HG03175 (cell line): ENCODE measurements at regions not wholly inside any gene's neighbourhood (a gene's known extent, or its start where the extent isn't known, plus 50 kb on each side); places are given as distances from the start of the nearest gene placed in this dataset.
"Not testable (repeated sequence)": the region's sequence is repeated elsewhere in the genome, so short reads cannot be mapped to it uniquely, and the experiment has no call there.

Experiments
- ATAC-seq: cut with Tn5 transposase; IDR thresholded peaks from one replicate; pipeline ENCODE4 v1.9.1; 2021; ENCODE audit warnings: mild to moderate bottlenecking, moderate library complexity; ENCODE audit not compliant: unreplicated experiment

DNA sequence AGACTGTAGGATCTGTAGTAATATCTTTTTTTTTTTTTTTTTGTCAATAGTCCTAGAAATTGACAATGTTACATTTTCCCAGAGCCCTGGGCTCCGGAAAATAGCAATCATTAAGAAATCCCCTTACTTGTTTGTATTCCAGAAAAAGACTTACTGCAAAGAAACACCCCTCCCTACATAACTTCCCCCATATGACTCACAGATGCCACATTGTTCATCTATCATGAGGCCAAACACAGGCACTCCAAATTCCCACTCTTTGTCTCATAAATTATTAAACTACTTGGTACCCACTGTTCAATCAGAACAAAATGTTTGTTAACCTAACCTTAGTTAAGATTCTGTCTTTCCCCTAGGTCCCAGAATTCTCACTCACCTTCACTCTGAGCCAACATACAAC lies 53.5 kb downstream of the TEX51 start:
- no peak for ATAC-seq

- no peak for ATAC-seq
These were observed 54.8 kb downstream of the TEX51 start for GRCh38 chr2:126953483-126953882.

DNA sequence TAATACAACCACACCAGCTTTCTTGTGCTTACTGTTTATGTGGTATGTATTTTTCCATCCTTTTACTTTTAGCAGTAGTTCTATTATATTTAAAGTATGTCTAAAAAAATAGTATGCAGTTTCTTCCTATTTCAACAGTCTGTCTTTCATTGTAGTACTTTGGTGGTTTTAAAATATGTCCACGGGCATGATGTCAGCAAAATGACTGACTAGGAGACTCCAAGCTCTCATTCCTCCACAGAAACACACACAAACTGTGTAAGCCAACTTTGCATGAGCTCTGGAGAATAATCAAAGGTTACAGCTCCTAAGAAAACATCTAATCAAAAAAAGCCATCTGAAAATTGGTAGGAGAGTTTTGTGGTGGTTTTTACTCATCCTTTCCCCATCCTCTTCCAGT lies 56.1 kb downstream of the TEX51 start:
- ATAC-seq, result no peak

- not testable (repeated sequence) for ATAC-seq
These were observed 58.1 kb downstream of the TEX51 start for GRCh38 chr2:126956773-126957172.

DNA sequence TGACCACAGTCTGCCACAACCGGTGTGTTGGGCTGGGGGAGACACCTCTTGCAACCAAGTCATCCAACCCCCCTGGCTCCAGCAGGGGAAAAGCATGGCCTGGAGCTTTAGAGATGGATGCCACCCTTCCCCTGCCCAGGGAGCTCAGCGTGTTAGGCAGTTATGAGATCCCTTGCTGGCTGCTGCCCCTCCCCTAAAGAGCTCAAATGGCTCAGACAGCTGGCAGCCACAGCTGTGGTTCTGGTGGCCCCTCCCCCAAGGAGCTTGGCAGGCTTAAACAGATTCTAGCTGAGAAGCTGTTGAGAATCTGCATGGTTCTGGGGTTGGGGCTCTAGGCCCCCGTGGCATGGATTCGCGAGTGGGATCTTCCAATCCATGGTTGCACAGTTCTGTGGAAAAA lies 64.7 kb downstream of the TEX51 start:
- ATAC-seq, result no peak

DNA sequence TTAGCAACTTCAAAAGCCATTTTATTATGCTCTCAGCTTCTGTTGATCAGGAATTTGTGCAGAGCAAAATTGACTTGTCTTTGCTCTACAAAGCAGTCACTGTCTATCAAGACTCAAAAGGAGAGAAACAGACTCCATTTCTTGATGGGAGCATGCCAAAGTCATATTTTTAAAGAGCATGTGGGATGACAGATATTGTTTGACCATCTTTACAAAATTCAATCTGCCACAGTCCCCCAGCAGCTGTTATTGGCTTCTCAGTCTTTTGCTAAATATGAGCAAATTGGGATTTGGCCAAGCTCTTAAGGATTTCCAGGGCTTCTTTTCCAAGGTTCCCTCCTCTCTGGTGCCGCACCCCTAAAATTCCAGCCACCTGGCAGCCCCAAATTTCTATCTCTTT lies 67.9 kb downstream of the TEX51 start:
- ATAC-seq, result no peak

GRCh38 chr2:126970583-126970982 lies 71.9 kb downstream of the TEX51 start:
- no peak for ATAC-seq

DNA sequence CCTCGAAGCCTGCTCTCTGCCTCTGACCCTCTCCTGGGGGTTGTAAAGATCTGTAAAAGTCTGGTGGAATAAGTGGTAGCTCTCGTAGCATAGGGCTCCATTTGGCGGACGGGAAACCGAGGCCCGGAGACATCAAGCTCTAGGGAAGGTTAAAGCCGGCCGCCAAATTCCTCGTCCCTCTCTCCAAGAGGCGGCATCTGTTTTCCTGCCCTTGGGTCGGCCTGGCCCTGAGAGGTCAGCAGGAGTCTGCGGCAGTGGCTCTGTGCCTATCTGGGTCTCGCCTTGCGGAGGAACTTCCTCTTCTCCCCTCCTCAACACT lies 72.4 kb downstream of the TEX51 start:
- ATAC-seq, result no peak

DNA sequence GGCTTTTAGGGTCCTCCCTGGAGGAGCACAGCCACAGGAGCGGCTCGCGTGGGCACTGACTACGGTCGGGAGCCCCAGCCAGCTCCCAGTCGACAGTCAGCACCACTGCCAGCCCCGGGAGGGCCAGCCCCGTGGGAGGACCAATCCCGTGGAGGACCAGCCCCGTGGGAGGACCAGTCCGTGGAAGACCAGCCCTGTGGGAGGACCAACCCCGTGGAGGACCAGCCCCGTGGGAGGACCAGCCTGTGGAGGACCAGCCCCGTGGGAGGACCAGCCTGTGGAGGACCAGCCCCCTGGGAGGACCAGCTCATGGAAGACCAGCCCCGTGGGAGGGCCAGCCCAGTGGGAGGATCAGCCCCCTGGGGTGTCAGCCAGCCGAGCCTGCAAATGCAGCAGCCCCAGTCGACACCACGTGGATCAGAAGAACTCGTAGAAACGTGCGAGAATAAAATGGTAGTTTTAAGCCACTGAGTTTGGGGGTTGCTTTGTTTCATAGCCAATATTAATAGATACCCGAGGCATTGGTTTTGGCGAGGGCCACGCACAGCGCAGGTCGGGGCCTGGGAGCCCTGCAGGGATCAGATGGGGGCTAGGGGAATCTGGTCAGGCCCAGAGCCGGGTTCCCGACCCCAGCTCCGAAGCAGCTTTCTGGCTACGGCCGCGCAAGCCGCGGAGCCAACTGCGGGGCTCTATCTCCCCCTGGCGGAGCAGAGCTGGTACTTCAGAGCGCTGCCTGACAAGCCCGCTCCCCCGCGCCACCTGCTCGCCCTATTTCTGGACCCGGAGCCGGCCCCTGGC lies 73.0 kb downstream of the TEX51 start:
- peak; percentile 92 for ATAC-seq

GRCh38 chr2:126972279-126972626 lies 73.6 kb downstream of the TEX51 start:
- ATAC-seq, result no peak

GRCh38 chr2:126973745-126974144 lies 75.1 kb downstream of the TEX51 start:
- no peak for ATAC-seq

DNA sequence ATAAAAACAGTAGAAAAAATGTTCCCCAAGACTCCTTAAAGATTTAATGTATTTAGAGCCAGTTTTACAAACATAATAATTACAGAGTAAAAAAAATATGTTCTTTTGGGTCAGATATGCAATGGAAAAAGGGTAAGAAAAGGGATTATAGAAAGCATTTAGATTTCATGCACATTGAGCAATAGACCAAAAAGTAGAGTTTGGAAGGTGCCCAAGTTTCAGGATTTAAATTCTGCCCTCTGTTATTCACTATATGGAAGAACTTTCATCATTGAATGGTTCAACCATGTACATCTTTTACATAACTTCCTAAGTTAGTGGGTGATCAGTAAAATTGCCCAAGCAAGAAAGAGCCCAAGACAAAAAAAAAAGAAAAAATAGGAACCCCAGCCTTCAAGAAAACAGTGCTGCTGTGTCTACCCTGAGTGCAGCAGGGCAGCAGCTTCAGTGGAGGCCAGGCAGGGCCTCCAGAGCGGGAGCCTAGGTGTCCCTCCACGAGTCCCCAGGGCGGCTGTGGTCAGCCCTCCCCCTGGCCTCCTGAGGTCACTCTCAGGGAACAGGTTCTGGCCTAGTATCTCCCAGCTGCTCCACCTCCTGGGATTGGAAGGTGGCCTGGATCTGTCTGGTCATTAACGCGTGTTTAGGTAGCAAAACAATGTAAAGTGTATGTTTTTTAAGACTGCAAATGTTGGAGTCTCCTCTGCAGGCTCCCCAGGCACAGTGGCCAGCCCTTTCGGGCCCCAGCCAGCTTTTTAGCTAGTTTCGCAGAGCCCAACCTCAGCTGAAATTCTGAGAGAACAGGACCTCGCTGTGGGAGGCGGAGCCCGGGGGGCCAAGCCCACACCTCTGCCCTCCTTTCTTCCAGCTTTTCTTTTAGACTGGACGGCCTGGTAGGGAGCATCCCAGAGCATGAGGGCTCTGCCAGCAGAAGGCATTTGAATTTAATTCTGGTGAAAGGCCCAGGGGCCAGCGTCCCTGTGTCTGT lies 77.3 kb downstream of the TEX51 start:
- no peak for ATAC-seq

GRCh38 chr2:126976721-126977328 lies 78.1 kb downstream of the TEX51 start:
- no peak for ATAC-seq

DNA sequence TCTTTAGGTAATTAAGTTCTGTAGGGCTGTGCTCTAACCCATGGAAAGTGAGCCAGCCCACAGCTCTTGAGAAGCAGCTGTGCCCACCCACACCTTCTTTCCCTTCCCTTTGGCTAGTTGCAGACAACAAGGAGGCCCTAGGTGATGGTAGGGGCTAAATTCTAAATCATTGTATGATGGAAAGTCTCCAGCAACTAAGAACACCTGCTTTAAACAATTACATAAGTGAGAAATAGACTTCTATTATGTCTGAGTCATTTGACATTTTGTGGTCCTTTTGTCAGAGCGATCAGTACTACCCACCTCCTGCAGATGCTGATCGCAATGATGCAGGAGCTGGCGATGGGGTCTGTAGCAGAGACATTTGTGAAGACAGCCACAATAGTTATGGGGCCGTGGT lies 79.6 kb downstream of the TEX51 start:
- no peak for ATAC-seq

- no peak for ATAC-seq
These were observed 80.6 kb downstream of the TEX51 start for GRCh38 chr2:126979039-126980003.

- ATAC-seq, result no peak
These were observed 82.8 kb downstream of the TEX51 start for GRCh38 chr2:126981476-126981875.

DNA sequence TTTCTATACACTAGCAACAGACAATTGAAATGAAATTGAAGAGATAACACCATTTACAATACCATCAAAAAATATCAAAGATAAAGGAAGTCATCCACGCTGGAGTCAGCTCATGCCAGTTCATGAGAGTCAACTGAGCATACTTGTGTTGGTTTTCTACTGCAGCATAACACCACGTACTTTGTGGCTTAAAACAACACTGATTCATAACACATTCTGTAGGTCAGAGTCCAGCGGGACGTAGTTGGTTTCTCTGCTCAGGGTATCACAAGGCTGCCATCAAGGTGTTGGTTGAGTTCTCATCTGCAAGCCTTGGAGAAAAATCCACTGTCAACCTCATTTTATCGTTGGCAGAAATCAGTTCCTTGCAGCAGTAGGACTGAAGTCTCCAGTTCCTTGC lies 84.2 kb downstream of the TEX51 start:
- ATAC-seq, result no peak

DNA sequence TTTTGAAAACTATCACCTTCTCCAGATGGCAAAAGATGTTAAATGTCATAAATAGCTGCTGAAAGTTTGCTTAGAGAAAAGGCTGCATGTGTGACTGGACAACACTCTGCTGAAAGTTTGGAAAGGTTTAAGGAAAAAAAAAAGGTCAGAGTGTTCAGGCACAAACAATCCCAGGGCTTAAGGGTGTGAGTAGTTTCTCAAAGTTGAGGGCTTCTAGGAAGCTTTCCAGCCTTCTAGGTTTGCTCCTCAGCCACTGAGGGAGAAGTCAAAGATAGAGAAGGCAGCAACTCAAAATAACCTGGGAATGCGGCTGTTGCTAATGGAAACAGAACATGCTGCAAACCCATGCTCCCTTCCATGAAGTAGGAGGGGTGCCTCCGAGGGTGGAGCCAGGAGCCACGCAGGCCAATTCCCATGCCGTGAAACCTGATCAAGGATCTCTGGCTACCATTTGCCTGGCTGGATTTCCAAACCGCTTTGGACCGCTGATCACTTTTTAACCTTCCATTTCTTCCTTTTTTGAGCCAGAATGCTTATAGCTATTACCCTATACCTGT lies 88.0 kb downstream of the TEX51 start:
- no peak for ATAC-seq

DNA sequence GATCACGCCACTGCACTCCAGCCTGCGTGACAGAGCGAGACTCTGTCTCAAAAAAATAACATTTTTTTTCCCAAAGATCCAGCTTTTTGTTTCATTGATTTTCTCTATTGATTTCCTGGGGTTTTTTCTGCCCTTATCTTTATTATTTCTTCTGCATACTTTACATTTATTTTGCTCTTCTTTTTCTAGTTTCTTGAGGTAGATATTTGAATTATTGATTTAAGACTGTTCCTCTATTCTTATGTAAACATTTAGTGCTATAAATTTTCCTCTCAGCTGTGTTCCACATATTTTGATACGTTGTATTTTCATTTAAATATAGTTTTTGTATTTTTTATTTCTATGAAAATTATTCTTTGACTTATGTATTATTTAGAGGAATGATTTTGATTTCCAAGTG lies 89.8 kb downstream of the TEX51 start:
- ATAC-seq, result no peak

DNA sequence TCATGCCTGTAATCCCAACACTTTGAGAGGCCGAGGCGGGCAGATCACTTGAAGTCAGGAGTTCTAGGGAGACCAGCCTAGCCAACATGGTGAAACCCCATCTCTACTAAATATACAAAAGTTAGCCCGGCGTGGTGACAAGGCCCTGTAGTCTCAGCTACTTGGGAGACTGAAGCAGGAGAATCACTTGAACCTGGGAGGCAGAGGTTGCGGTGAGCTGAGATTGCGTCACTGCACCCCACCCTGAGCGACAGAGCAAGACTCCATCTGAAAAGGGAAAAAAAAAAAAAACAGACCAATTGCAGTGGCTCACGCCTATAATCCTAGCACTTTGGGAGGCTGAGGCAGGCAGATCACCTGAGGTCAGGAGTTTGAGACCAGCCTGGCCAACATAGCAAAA lies 90.4 kb downstream of the TEX51 start:
- ATAC-seq, result not testable (repeated sequence)
